ENCODE measurements at regions not wholly inside any gene's neighbourhood (a gene's known extent, or its start where the extent isn't known, plus 50 kb on each side); places are given as distances from the start of the nearest gene placed in this dataset.

DNA sequence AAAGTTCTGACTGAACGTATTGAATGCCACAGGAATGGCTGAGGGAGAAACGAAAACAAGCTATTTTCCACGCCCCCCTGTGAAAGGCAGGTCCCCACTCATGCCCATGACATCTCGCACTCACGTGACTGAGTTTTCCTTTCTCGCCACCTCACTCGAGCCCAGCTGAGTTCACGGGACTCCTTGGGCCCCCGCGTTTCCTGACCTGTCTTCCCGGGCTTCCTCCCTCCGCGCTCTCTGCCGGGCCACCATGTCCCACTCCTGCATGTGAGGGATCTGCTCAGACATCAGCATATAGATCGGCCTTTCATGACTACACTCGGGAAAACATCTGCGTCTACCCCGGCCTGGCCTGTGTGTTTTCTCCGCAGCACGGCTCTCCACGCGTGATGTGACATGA lies 226.0 kb upstream of the ADARB2 start:
- no peak overlapping the region for H2AFZ ChIP-seq (ENCODE audit: low read length)
- H2BK120ac ChIP-seq (ENCODE audit: low read depth, low read length): no peak overlapping the region
- H3K23ac ChIP-seq (ENCODE audit: low read depth, low read length, poor library complexity): no peak overlapping the region
- H2BK12ac ChIP-seq (ENCODE audit: low read length): no peak overlapping the region
- H4K8ac ChIP-seq (ENCODE audit: low read depth, low read length): no peak overlapping the region
- H3K4ac ChIP-seq (ENCODE audit: low read length): no peak overlapping the region
- H3K27me3 ChIP-seq (ENCODE audit: control insufficient read depth in 3 of 3, insufficient read depth in 3 of 3, low read depth in 1 of 3, low read length in 3 of 3): no peaks in the 10 kb centered on the region
- H3K14ac ChIP-seq (ENCODE audit: low read length): peak overlapping the region; percentile 4
- no peak overlapping the region for H4K91ac ChIP-seq (ENCODE audit: low read depth, low read length, poor library complexity)
- no peak overlapping the region for H3K4me2 ChIP-seq (ENCODE audit: insufficient read depth, low read length, poor library complexity, severe bottlenecking)
- no peak overlapping the region for H2AK5ac ChIP-seq (ENCODE audit: low read depth, low read length)
- no peak overlapping the region for H3K9ac ChIP-seq (ENCODE audit: low read depth, low read length, poor library complexity)
- no peak overlapping the region for H3K27ac ChIP-seq (replicated peaks; ENCODE audit: low read length)
- no peak overlapping the region for H3K4me3 ChIP-seq (ENCODE audit: low read length in 2 of 2)
- no peak overlapping the region for H2BK5ac ChIP-seq (ENCODE audit: low read length)
- no peaks in the 10 kb centered on the region for H3K9me3 ChIP-seq (replicated peaks in 1 of 2; ENCODE audit: control insufficient read depth in 2 of 2, insufficient read depth in 1 of 2, low read depth in 1 of 2, low read length in 2 of 2)
- no peak overlapping the region for H3K18ac ChIP-seq (ENCODE audit: low read length)
- DNase-seq (ENCODE audit: low spot score): no peak
- no peaks in the 10 kb centered on the region for H3K36me3 ChIP-seq (replicated peaks in 1 of 2; ENCODE audit: control insufficient read depth in 2 of 2, insufficient read depth in 2 of 2, low read length in 2 of 2)
- H3K4me1 ChIP-seq (ENCODE audit: control insufficient read depth in 2 of 2, insufficient read depth in 1 of 2, low read depth in 1 of 2, low read length in 2 of 2): no peaks in the 10 kb centered on the region
- no CpG with 5 or more reads among the region's 22 CpGs for WGBS, 2 donors (ENCODE audit: extremely low coverage in 2 of 2, insufficient read length in 2 of 2, insufficient replicate concordance in 1 of 2)
- no peaks in the 10 kb centered on the region for H3K79me1 ChIP-seq (ENCODE audit: low read depth, low read length)
- no peak overlapping the region for H2BK15ac ChIP-seq (ENCODE audit: low read length)

DNA sequence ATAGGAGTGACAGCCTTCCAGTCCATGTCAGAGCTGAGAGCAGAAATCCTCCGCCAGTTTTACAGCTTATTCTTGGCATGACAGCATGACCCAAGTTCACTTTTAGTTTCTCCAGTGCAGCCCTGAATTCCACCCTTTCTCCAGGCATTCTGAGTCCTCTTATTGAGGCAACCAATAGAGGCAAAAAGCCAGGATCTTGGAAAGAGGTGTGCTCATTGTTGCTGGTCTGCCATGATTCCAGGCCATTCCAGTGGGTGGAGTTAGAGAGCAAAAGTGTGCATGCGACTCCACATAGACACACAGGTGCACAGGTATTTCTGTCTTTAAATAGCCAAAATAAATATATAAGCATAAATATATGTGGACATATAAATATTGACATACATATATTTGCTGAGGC lies 224.7 kb upstream of the ADARB2 start:
- H2AK5ac ChIP-seq (ENCODE audit: low read depth, low read length): no peak overlapping the region
- H4K8ac ChIP-seq (ENCODE audit: low read depth, low read length): no peak overlapping the region
- no peak overlapping the region for H2BK120ac ChIP-seq (ENCODE audit: low read depth, low read length)
- no peaks in the 10 kb centered on the region for H3K4me1 ChIP-seq (ENCODE audit: control insufficient read depth in 2 of 2, insufficient read depth in 1 of 2, low read depth in 1 of 2, low read length in 2 of 2)
- no peak overlapping the region for H3K9ac ChIP-seq (ENCODE audit: low read depth, low read length, poor library complexity)
- no peak overlapping the region for H3K4me3 ChIP-seq (ENCODE audit: low read length in 2 of 2)
- no peak overlapping the region for H3K23ac ChIP-seq (ENCODE audit: low read depth, low read length, poor library complexity)
- H2BK12ac ChIP-seq (ENCODE audit: low read length): no peak overlapping the region
- H4K91ac ChIP-seq (ENCODE audit: low read depth, low read length, poor library complexity): no peak overlapping the region
- no peak for DNase-seq (ENCODE audit: low spot score)
- H3K27ac ChIP-seq (replicated peaks; ENCODE audit: low read length): no peak overlapping the region
- no peak overlapping the region for H3K18ac ChIP-seq (ENCODE audit: low read length)
- H3K4ac ChIP-seq (ENCODE audit: low read length): no peak overlapping the region
- H3K14ac ChIP-seq (ENCODE audit: low read length): no peak overlapping the region
- no peak overlapping the region for H2BK5ac ChIP-seq (ENCODE audit: low read length)
- no peaks in the 10 kb centered on the region for H3K27me3 ChIP-seq (ENCODE audit: control insufficient read depth in 3 of 3, insufficient read depth in 3 of 3, low read depth in 1 of 3, low read length in 3 of 3)
- H2AFZ ChIP-seq (ENCODE audit: low read length): no peak overlapping the region
- H2BK15ac ChIP-seq (ENCODE audit: low read length): no peak overlapping the region
- no CpG with 5 or more reads among the region's 2 CpGs for WGBS, 2 donors (ENCODE audit: extremely low coverage in 2 of 2, insufficient read length in 2 of 2, insufficient replicate concordance in 1 of 2)
- H3K79me1 ChIP-seq (ENCODE audit: low read depth, low read length): no peaks in the 10 kb centered on the region
- H3K4me2 ChIP-seq (ENCODE audit: insufficient read depth, low read length, poor library complexity, severe bottlenecking): no peak overlapping the region
- H3K9me3 ChIP-seq (replicated peaks in 1 of 2; ENCODE audit: control insufficient read depth in 2 of 2, insufficient read depth in 1 of 2, low read depth in 1 of 2, low read length in 2 of 2): no peaks in the 10 kb centered on the region
- no peaks in the 10 kb centered on the region for H3K36me3 ChIP-seq (replicated peaks in 1 of 2; ENCODE audit: control insufficient read depth in 2 of 2, insufficient read depth in 2 of 2, low read length in 2 of 2)

DNA sequence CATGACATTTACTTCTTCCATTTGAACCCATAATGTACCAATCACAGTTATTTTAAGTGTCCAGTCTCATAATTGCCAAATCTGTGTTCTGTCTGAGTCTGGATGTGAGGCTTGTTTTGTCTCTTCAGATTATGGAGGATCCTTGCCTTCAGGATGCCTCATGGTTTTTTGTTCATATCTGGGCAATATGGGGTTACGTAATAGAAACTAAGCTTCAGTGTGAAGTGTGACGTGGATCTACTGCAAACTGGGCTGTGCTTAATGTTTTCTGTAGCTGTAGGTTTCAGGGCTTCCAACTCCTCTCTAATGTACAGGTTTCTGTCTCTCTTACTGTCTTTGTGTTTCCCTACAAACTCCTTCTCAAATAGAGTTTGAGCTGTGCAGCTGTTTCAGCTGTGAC lies 223.7 kb upstream of the ADARB2 start:
- H3K79me1 ChIP-seq (ENCODE audit: low read depth, low read length): no peaks in the 10 kb centered on the region
- H2AK5ac ChIP-seq (ENCODE audit: low read depth, low read length): no peak overlapping the region
- no peak overlapping the region for H3K4me3 ChIP-seq (ENCODE audit: low read length in 2 of 2)
- no peak overlapping the region for H2AFZ ChIP-seq (ENCODE audit: low read length)
- H3K23ac ChIP-seq (ENCODE audit: low read depth, low read length, poor library complexity): no peak overlapping the region
- no peaks in the 10 kb centered on the region for H3K36me3 ChIP-seq (replicated peaks in 1 of 2; ENCODE audit: control insufficient read depth in 2 of 2, insufficient read depth in 2 of 2, low read length in 2 of 2)
- no peak overlapping the region for H2BK12ac ChIP-seq (ENCODE audit: low read length)
- H3K14ac ChIP-seq (ENCODE audit: low read length): no peak overlapping the region
- no CpG with 5 or more reads among the region's 2 CpGs for WGBS, 2 donors (ENCODE audit: extremely low coverage in 2 of 2, insufficient read length in 2 of 2, insufficient replicate concordance in 1 of 2)
- H2BK120ac ChIP-seq (ENCODE audit: low read depth, low read length): no peak overlapping the region
- H4K8ac ChIP-seq (ENCODE audit: low read depth, low read length): no peak overlapping the region
- H4K91ac ChIP-seq (ENCODE audit: low read depth, low read length, poor library complexity): no peak overlapping the region
- no peak overlapping the region for H2BK15ac ChIP-seq (ENCODE audit: low read length)
- H2BK5ac ChIP-seq (ENCODE audit: low read length): no peak overlapping the region
- H3K9ac ChIP-seq (ENCODE audit: low read depth, low read length, poor library complexity): no peak overlapping the region
- H3K27me3 ChIP-seq (ENCODE audit: control insufficient read depth in 3 of 3, insufficient read depth in 3 of 3, low read depth in 1 of 3, low read length in 3 of 3): no peaks in the 10 kb centered on the region
- H3K4me1 ChIP-seq (ENCODE audit: control insufficient read depth in 2 of 2, insufficient read depth in 1 of 2, low read depth in 1 of 2, low read length in 2 of 2): no peaks in the 10 kb centered on the region
- H3K4me2 ChIP-seq (ENCODE audit: insufficient read depth, low read length, poor library complexity, severe bottlenecking): no peak overlapping the region
- H3K27ac ChIP-seq (replicated peaks; ENCODE audit: low read length): no peak overlapping the region
- DNase-seq (ENCODE audit: low spot score): no peak
- no peak overlapping the region for H3K4ac ChIP-seq (ENCODE audit: low read length)
- H3K18ac ChIP-seq (ENCODE audit: low read length): no peak overlapping the region
- no peaks in the 10 kb centered on the region for H3K9me3 ChIP-seq (replicated peaks in 1 of 2; ENCODE audit: control insufficient read depth in 2 of 2, insufficient read depth in 1 of 2, low read depth in 1 of 2, low read length in 2 of 2)

DNA sequence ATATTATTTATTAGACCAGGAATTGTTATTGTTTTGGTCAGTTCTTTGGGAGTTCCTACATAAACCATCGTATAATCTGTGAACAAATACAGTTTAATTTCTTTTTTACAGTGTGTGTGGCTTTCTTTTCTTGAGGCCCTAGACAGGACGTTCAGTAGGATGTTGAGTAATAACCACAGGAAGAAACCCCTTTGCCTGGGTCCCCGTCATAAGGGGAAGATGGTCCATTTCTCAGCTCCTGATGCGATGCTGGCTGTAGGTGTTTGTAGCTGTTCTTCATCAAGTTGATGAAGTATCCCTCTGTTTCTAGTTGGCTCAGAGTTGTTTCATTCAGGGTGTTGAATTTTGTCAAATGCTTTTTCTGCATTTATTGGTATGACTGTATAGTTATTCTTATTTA lies 219.7 kb upstream of the ADARB2 start:
- H4K91ac ChIP-seq (ENCODE audit: low read depth, low read length, poor library complexity): no peak overlapping the region
- H2BK15ac ChIP-seq (ENCODE audit: low read length): no peak overlapping the region
- no peak overlapping the region for H3K9ac ChIP-seq (ENCODE audit: low read depth, low read length, poor library complexity)
- no peaks in the 10 kb centered on the region for H3K79me1 ChIP-seq (ENCODE audit: low read depth, low read length)
- H3K4me3 ChIP-seq (ENCODE audit: low read length in 2 of 2): no peak overlapping the region
- H2AK5ac ChIP-seq (ENCODE audit: low read depth, low read length): no peak overlapping the region
- no peak overlapping the region for H3K23ac ChIP-seq (ENCODE audit: low read depth, low read length, poor library complexity)
- H2BK5ac ChIP-seq (ENCODE audit: low read length): no peak overlapping the region
- no peak for DNase-seq (ENCODE audit: low spot score)
- no peak overlapping the region for H3K4me2 ChIP-seq (ENCODE audit: insufficient read depth, low read length, poor library complexity, severe bottlenecking)
- H3K27ac ChIP-seq (replicated peaks; ENCODE audit: low read length): no peak overlapping the region
- no peaks in the 10 kb centered on the region for H3K4me1 ChIP-seq (ENCODE audit: control insufficient read depth in 2 of 2, insufficient read depth in 1 of 2, low read depth in 1 of 2, low read length in 2 of 2)
- H3K14ac ChIP-seq (ENCODE audit: low read length): no peak overlapping the region
- H3K36me3 ChIP-seq (replicated peaks in 1 of 2; ENCODE audit: control insufficient read depth in 2 of 2, insufficient read depth in 2 of 2, low read length in 2 of 2): no peaks in the 10 kb centered on the region
- H3K4ac ChIP-seq (ENCODE audit: low read length): no peak overlapping the region
- no peak overlapping the region for H3K18ac ChIP-seq (ENCODE audit: low read length)
- H2AFZ ChIP-seq (ENCODE audit: low read length): no peak overlapping the region
- no peak overlapping the region for H2BK12ac ChIP-seq (ENCODE audit: low read length)
- H2BK120ac ChIP-seq (ENCODE audit: low read depth, low read length): no peak overlapping the region
- H3K9me3 ChIP-seq (replicated peaks in 1 of 2; ENCODE audit: control insufficient read depth in 2 of 2, insufficient read depth in 1 of 2, low read depth in 1 of 2, low read length in 2 of 2): no peaks in the 10 kb centered on the region
- WGBS, 2 donors (ENCODE audit: extremely low coverage in 2 of 2, insufficient read length in 2 of 2, insufficient replicate concordance in 1 of 2): no CpG with 5 or more reads among the region's 4 CpGs
- H3K27me3 ChIP-seq (ENCODE audit: control insufficient read depth in 3 of 3, insufficient read depth in 3 of 3, low read depth in 1 of 3, low read length in 3 of 3): no peaks in the 10 kb centered on the region
- no peak overlapping the region for H4K8ac ChIP-seq (ENCODE audit: low read depth, low read length)
